Liver (tissue), 8 donors: ENCODE measurements at regions not wholly inside any gene's neighbourhood (a gene's known extent, or its start where the extent isn't known, plus 50 kb on each side); places are given as distances from the start of the nearest gene placed in this dataset.

ENCODE experiments used
- DNase-seq: peaks from one replicate; pipeline ENCODE4 v3.0.0-alpha.2; 2017; ENCODE audit warnings: low spot score
- H3K27ac ChIP-seq, 2 donors: one replicate each; pipeline ENCODE4 v1.7.0; 2013; ENCODE audit warnings: inconsistent platforms in 2 of 2, low read length in 2 of 2, control low read depth in 1 of 2, low read depth in 1 of 2, mild to moderate bottlenecking in 1 of 2
- H3K27me3 ChIP-seq, 4 donors: one replicate each; pipeline versions ENCODE4 v1.6.1 to v1.7.0; 2013; ENCODE audit warnings: low read length in 3 of 4, inconsistent platforms in 1 of 4, mild to moderate bottlenecking in 1 of 4, moderate library complexity in 1 of 4; ENCODE audit not compliant: control insufficient read depth in 4 of 4, insufficient read depth in 4 of 4
- H3K36me3 ChIP-seq, 4 donors: one replicate each; pipeline versions ENCODE4 v1.6.1 to v1.7.0; 2013; ENCODE audit warnings: low read length in 3 of 4, mild to moderate bottlenecking in 3 of 4, low read depth in 1 of 4, moderate library complexity in 1 of 4; ENCODE audit not compliant: control insufficient read depth in 4 of 4, insufficient read depth in 3 of 4
- H3K4me1 ChIP-seq, 4 donors: one replicate each; pipeline versions ENCODE4 v1.6.1 to v1.7.0; 2013; ENCODE audit warnings: low read length in 3 of 4, mild to moderate bottlenecking in 3 of 4, moderate library complexity in 1 of 4; ENCODE audit not compliant: control insufficient read depth in 4 of 4, insufficient read depth in 4 of 4
- H3K4me3 ChIP-seq, 3 donors: one replicate each; pipeline versions ENCODE4 v1.6.1 to v1.7.0; 2013; ENCODE audit warnings: low read length in 3 of 3, control low read depth in 1 of 3, low read depth in 1 of 3, mild to moderate bottlenecking in 1 of 3
- H3K9ac ChIP-seq, 2 donors: one replicate each; pipeline ENCODE4 v1.7.0; 2013; ENCODE audit warnings: low read length in 2 of 2, mild to moderate bottlenecking in 2 of 2, moderate library complexity in 2 of 2, control low read depth in 1 of 2, low read depth in 1 of 2
- H3K9me3 ChIP-seq, 4 donors: one replicate each; pipeline versions ENCODE4 v1.6.1 to v1.7.0; 2013; ENCODE audit warnings: low read length in 3 of 4; ENCODE audit not compliant: control insufficient read depth in 4 of 4
- ATF3 ChIP-seq: IDR thresholded peaks from 2 replicates; pipeline ENCODE4 v1.6.1; 2016; ENCODE audit warnings: antibody characterized with exemption
- EGR1 ChIP-seq, 2 donors: IDR thresholded peaks; 2 replicates each; pipeline ENCODE4 v1.6.1; 2016 to 2018; ENCODE audit warnings: antibody characterized with exemption in 2 of 2, low read depth in 2 of 2
- FOXA1 ChIP-seq: IDR thresholded peaks from 2 replicates; pipeline ENCODE4 v1.6.1; 2016; ENCODE audit warnings: antibody characterized with exemption
- FOXA2 ChIP-seq: IDR thresholded peaks from 2 replicates; pipeline ENCODE4 v1.6.1; 2016; ENCODE audit warnings: antibody characterized with exemption
- GABPA ChIP-seq, 2 donors: IDR thresholded peaks in 1 of 2; conservative IDR thresholded peaks in 1 of 2; 2 replicates each; pipeline ENCODE4 v1.6.1; 2016; ENCODE audit warnings: antibody characterized with exemption in 2 of 2, mild to moderate bottlenecking in 1 of 2, moderate library complexity in 1 of 2
- HNF4A ChIP-seq, 2 donors: conservative IDR thresholded peaks; 2 replicates each; pipeline ENCODE4 v1.6.1; 2016; ENCODE audit warnings: antibody characterized with exemption in 2 of 2, mild to moderate bottlenecking in 2 of 2
- HNF4G ChIP-seq: IDR thresholded peaks from 2 replicates; pipeline ENCODE4 v1.6.1; 2016; ENCODE audit warnings: antibody characterized with exemption
- JUND ChIP-seq, 2 donors: IDR thresholded peaks; 2 replicates each; pipeline ENCODE4 v1.6.1; 2016; ENCODE audit warnings: antibody characterized with exemption in 2 of 2
- MAX ChIP-seq: IDR thresholded peaks from 2 replicates; pipeline ENCODE4 v1.6.1; 2016; ENCODE audit warnings: antibody characterized with exemption
- NR2F2 ChIP-seq: IDR thresholded peaks from 2 replicates; pipeline ENCODE4 v1.6.1; 2016; ENCODE audit warnings: antibody characterized with exemption
- RAD21 ChIP-seq, 2 donors: IDR thresholded peaks; 2 replicates each; pipeline ENCODE4 v1.6.1; 2016; ENCODE audit warnings: antibody characterized with exemption in 2 of 2, mild to moderate bottlenecking in 2 of 2
- RXRA ChIP-seq, 2 donors: IDR thresholded peaks; 2 replicates each; pipeline ENCODE4 v1.6.1; 2017 to 2018; ENCODE audit warnings: antibody characterized with exemption in 2 of 2, mild to moderate bottlenecking in 1 of 2
- SP1 ChIP-seq: IDR thresholded peaks from 2 replicates; pipeline ENCODE4 v1.6.1; 2018; ENCODE audit warnings: antibody characterized with exemption, mild to moderate bottlenecking
- TAF1 ChIP-seq: conservative IDR thresholded peaks from 2 replicates; pipeline ENCODE4 v1.6.1; 2016; ENCODE audit warnings: antibody characterized with exemption, mild to moderate bottlenecking
- YY1 ChIP-seq: IDR thresholded peaks from 2 replicates; pipeline ENCODE4 v1.6.1; 2016; ENCODE audit warnings: antibody characterized with exemption, mild to moderate bottlenecking
- WGBS: extraction: QIAGEN DNeasy Blood & Tissue Kit; methylation state at CpG from one replicate; pipeline ENCODE4 v1.1.7; 2013; 5-methylcytosine and 5-hydroxymethylcytosine counted together
- TF ChIP-seq, protein P1 (sequence below): IDR thresholded peaks from 2 replicates; pipeline ENCODE4 v1.6.1; 2016; ENCODE audit warnings: antibody characterized with exemption
- TF ChIP-seq, protein P2 (sequence below): IDR thresholded peaks from 2 replicates; pipeline ENCODE4 v1.6.1; 2016; ENCODE audit warnings: antibody characterized with exemption, mild to moderate bottlenecking
- TF ChIP-seq, protein P3 (sequence below): fragments of 150-350 bp; IDR thresholded peaks from 2 replicates; pipeline ENCODE4 v1.5.1; 2017; ENCODE audit warnings: improper control_type of control experiment, low read depth, low read length; ENCODE audit not compliant: missing input control
- donor health status: healthy.
- donor health status: healthy.
- donor health status: healthy.
- donor health status: healthy.
- donor health status: healthy.

- no peak overlapping the region for H3K27ac ChIP-seq
- no peaks in the 10 kb centered on the region for H3K4me1 ChIP-seq
- no peaks in the 10 kb centered on the region for H3K36me3 ChIP-seq
- H3K27me3 ChIP-seq, result no peaks in the 10 kb centered on the region
- TF ChIP-seq FOXA1 (no peak), SP1 (no peak), FOXA2 (no peak), HNF4A (conservative IDR thresholded peaks at IDR 0.05) (no peak), NR2F2 (no peak), GABPA (IDR thresholded peaks at IDR 0.05 in 1 of 2, conservative IDR thresholded peaks at IDR 0.05 in 1 of 2) (no peak), RAD21 (IDR thresholded peaks at IDR 0.05) (no peak), MAX (no peak), TAF1 (no peak), JUND (IDR thresholded peaks at IDR 0.05) (no peak), HNF4G (no peak), EGR1 (IDR thresholded peaks at IDR 0.05; ENCODE audit: low read depth in 2 of 2) (no peak), RXRA (IDR thresholded peaks at IDR 0.05) (no peak), YY1 (no peak)
- TF ChIP-seq, protein P1, sequence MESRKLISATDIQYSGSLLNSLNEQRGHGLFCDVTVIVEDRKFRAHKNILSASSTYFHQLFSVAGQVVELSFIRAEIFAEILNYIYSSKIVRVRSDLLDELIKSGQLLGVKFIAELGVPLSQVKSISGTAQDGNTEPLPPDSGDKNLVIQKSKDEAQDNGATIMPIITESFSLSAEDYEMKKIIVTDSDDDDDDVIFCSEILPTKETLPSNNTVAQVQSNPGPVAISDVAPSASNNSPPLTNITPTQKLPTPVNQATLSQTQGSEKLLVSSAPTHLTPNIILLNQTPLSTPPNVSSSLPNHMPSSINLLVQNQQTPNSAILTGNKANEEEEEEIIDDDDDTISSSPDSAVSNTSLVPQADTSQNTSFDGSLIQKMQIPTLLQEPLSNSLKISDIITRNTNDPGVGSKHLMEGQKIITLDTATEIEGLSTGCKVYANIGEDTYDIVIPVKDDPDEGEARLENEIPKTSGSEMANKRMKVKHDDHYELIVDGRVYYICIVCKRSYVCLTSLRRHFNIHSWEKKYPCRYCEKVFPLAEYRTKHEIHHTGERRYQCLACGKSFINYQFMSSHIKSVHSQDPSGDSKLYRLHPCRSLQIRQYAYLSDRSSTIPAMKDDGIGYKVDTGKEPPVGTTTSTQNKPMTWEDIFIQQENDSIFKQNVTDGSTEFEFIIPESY, result no peak
- TF ChIP-seq, protein P2, sequence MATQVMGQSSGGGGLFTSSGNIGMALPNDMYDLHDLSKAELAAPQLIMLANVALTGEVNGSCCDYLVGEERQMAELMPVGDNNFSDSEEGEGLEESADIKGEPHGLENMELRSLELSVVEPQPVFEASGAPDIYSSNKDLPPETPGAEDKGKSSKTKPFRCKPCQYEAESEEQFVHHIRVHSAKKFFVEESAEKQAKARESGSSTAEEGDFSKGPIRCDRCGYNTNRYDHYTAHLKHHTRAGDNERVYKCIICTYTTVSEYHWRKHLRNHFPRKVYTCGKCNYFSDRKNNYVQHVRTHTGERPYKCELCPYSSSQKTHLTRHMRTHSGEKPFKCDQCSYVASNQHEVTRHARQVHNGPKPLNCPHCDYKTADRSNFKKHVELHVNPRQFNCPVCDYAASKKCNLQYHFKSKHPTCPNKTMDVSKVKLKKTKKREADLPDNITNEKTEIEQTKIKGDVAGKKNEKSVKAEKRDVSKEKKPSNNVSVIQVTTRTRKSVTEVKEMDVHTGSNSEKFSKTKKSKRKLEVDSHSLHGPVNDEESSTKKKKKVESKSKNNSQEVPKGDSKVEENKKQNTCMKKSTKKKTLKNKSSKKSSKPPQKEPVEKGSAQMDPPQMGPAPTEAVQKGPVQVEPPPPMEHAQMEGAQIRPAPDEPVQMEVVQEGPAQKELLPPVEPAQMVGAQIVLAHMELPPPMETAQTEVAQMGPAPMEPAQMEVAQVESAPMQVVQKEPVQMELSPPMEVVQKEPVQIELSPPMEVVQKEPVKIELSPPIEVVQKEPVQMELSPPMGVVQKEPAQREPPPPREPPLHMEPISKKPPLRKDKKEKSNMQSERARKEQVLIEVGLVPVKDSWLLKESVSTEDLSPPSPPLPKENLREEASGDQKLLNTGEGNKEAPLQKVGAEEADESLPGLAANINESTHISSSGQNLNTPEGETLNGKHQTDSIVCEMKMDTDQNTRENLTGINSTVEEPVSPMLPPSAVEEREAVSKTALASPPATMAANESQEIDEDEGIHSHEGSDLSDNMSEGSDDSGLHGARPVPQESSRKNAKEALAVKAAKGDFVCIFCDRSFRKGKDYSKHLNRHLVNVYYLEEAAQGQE, result no peak
- TF ChIP-seq, protein P3, sequence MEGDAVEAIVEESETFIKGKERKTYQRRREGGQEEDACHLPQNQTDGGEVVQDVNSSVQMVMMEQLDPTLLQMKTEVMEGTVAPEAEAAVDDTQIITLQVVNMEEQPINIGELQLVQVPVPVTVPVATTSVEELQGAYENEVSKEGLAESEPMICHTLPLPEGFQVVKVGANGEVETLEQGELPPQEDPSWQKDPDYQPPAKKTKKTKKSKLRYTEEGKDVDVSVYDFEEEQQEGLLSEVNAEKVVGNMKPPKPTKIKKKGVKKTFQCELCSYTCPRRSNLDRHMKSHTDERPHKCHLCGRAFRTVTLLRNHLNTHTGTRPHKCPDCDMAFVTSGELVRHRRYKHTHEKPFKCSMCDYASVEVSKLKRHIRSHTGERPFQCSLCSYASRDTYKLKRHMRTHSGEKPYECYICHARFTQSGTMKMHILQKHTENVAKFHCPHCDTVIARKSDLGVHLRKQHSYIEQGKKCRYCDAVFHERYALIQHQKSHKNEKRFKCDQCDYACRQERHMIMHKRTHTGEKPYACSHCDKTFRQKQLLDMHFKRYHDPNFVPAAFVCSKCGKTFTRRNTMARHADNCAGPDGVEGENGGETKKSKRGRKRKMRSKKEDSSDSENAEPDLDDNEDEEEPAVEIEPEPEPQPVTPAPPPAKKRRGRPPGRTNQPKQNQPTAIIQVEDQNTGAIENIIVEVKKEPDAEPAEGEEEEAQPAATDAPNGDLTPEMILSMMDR, result no peak
- no peak overlapping the region for H3K4me3 ChIP-seq
- WGBS, result 54% methylated on average over 2 of the region's 2 CpGs
- H3K9me3 ChIP-seq, result no peaks in the 10 kb centered on the region
- DNase-seq, result no peak
- no peak overlapping the region for H3K9ac ChIP-seq
These were observed 241.9 kb upstream of the PEX5L start for GRCh38 chr3:180278583-180279188.

GRCh38 chr3:180280555-180280954, 243.8 kb upstream of the PEX5L start:
- Histone ChIP-seq H3K4me1 (no peaks in the 10 kb centered on the region), H3K9ac (no peak overlapping the region), H3K4me3 (no peak overlapping the region), H3K9me3 (no peaks in the 10 kb centered on the region), H3K27me3 (no peaks in the 10 kb centered on the region), H3K27ac (no peak overlapping the region), H3K36me3 (no peaks in the 10 kb centered on the region)
- DNase-seq, result no peak
- 92% methylated on average over 1 of the region's 1 CpG for WGBS
- TF ChIP-seq FOXA1, result no peak
- TF ChIP-seq, protein P1, result no peak
- no peak for TF ChIP-seq ATF3
- no peak for TF ChIP-seq EGR1 (IDR thresholded peaks at IDR 0.05; ENCODE audit: low read depth in 2 of 2)
- TF ChIP-seq, protein P2, result no peak
- no peak for TF ChIP-seq RXRA (IDR thresholded peaks at IDR 0.05)
- no peak for TF ChIP-seq JUND (IDR thresholded peaks at IDR 0.05)
- TF ChIP-seq HNF4A (conservative IDR thresholded peaks at IDR 0.05), result no peak
- TF ChIP-seq MAX, result no peak
- no peak for TF ChIP-seq YY1
- no peak for TF ChIP-seq FOXA2
